ENCODE measurements at regions not wholly inside any gene's neighbourhood (a gene's known extent, or its start where the extent isn't known, plus 50 kb on each side); places are given as distances from the start of the nearest gene placed in this dataset.

DNA sequence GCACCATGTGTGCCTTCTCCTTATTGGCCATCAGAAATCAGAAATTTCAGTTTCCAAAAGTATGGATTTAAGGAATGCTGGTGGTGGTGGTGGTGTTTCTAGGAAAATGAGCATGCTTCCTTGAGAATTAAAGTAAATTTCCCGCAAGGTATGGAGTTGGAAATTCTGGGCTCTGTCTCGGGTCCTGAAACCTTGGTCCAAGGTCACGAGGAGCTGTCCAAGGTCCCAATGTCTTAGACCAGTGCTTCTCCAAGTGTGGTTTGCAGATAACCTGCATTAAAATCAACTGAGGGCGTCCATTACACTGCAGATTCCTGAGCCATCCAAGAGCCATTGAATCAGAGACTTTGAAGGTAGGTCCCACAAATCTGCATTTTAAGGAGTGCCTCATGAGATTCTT, 210.9 kb upstream of the PKDCC start:
- ChIA-PET CTCF (interaction anchor here (1.0 to 3.7 kb wide), 3 partner anchors 8 to 250 kb away, joined by 3 to 26 read pairs (median 8); no protein-coding TSS in a partner anchor), POLR2A (no interaction called here)
- no peak for DNase-seq (ENCODE audit: extremely low spot score)
- TF ChIP-seq, protein P1, sequence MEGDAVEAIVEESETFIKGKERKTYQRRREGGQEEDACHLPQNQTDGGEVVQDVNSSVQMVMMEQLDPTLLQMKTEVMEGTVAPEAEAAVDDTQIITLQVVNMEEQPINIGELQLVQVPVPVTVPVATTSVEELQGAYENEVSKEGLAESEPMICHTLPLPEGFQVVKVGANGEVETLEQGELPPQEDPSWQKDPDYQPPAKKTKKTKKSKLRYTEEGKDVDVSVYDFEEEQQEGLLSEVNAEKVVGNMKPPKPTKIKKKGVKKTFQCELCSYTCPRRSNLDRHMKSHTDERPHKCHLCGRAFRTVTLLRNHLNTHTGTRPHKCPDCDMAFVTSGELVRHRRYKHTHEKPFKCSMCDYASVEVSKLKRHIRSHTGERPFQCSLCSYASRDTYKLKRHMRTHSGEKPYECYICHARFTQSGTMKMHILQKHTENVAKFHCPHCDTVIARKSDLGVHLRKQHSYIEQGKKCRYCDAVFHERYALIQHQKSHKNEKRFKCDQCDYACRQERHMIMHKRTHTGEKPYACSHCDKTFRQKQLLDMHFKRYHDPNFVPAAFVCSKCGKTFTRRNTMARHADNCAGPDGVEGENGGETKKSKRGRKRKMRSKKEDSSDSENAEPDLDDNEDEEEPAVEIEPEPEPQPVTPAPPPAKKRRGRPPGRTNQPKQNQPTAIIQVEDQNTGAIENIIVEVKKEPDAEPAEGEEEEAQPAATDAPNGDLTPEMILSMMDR (IDR thresholded peaks at IDR 0.05; ENCODE audit: control extremely low read depth, extremely low read depth, low read depth, missing control alignments), result no peak

DNA sequence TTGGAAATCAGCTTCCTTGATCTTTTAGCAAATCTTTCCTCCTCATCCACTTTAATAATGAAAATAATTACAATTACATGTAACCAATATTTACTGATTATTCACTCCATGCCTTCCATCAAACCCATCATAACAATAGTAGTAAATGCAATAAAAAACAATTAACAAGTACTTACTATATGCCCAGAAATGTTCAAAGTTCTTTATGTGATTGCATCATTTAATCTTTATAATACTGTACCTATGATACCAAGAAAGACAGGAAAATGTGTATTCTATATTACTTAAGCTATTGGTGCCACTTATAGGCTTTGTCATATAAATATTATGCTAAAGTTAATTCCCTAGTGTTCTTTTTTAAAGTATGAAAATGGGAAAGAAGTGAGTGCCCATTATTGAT, 210.2 kb upstream of the PKDCC start:
- ChIA-PET CTCF (interaction anchor here (3.7 kb wide), 1 partner anchor 249 kb away, joined by 26 read pairs; no protein-coding TSS in a partner anchor), POLR2A (no interaction called here)
- TF ChIP-seq, protein P1 (IDR thresholded peaks at IDR 0.05; ENCODE audit: control extremely low read depth, extremely low read depth, low read depth, missing control alignments), result no peak
- no peak for DNase-seq (ENCODE audit: extremely low spot score)

DNA sequence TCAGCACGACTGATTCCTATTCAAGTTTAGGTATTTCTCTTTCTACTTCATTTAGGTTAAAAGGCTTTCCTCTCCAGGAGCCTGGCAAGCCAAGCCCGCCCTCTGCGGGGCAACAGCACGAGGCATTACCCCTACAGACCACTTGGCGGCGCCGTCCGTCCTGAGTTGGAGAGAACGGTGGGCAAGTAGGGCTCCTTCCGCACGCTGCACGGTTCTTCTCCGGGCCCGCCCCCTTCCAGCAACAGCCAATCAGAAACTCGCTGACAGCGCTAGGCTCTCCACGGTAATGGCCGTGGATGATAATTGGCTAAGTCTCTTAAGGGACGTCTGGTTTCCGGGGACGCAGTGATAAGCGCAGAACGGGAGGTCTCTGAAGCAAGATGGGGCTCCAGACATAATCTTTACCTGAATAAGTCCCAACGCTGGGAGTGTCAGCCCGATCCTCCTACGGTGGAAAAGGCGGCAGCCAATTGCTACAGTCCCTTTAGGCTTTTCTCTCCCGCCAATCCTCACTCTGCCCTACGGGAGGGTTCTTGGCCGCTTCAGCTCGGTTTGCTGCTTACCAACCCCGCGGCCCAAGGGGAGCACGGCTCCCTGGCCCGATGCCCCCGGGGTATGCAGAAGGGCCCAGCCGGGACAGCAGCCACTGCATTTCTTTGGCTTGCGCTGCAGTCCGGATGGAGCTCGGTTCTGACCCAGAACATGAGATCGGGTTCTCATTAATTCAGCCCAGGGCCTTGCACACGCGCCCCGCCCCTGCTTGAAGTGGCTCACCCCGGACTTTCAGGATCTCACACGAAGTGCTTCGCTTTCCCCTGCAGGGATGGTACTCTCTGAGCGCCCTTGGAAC, 206.9 kb upstream of the PKDCC start:
- CTCF ChIA-PET, result interaction anchor here (0.7 to 18.5 kb wide), 18 partner anchors 9 to 272 kb away, joined by 3 to 420 read pairs (median 4); no protein-coding TSS in a partner anchor
- TF ChIP-seq, protein P1 (IDR thresholded peaks at IDR 0.05; ENCODE audit: control extremely low read depth, extremely low read depth, low read depth, missing control alignments), result peak; percentile 99
- POLR2A ChIA-PET, result no interaction called here
- peak; percentile 94 for DNase-seq (ENCODE audit: extremely low spot score)

GRCh38 chr2:41846962-41847361, 200.9 kb upstream of the PKDCC start:
- TF ChIP-seq, protein P1 (IDR thresholded peaks at IDR 0.05; ENCODE audit: control extremely low read depth, extremely low read depth, low read depth, missing control alignments), result no peak
- no peak for DNase-seq (ENCODE audit: extremely low spot score)
- ChIA-PET POLR2A (no interaction called here), CTCF (interaction anchor here (1.3 to 18.5 kb wide), 4 partner anchors 23 to 250 kb away, joined by 3 to 420 read pairs (median 87); no protein-coding TSS in a partner anchor)

DNA sequence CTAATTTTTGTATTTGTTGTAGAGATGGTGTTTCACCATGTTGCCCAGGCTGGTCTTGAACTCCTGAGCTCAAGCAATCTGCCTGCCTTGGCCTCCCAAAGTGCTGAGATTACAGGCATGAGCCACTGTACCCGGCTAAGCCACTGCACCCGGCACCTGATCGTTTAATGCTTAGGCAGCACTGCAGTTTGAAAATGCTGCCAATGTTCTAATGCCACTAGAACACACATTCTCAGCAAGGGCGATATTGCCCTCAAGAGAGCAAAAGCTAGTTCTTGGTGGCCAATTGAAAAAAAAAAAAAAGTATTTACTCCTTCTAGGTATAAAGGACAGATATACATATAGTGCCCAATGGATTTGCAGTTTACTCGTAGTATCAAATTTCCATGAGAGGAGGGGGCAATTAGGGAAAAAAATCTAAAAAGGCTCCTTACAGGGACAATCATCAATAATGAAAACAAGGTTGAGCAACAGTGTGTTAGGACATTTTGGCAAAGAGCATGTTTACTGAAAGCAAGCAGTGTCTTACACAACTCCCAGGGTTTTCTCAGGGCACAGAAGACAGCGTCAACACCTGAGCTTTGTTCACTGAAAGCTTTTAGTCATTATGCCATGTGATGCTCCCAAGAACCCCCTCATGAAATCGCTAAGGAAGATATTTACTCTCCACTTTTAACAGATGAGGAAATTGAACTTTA, 199.9 kb upstream of the PKDCC start:
- POLR2A ChIA-PET, result no interaction called here
- DNase-seq (ENCODE audit: extremely low spot score), result no peak
- CTCF ChIA-PET, result interaction anchor here (1.3 to 18.5 kb wide), 5 partner anchors 10 to 249 kb away, joined by 3 to 420 read pairs (median 6); no protein-coding TSS in a partner anchor

DNA sequence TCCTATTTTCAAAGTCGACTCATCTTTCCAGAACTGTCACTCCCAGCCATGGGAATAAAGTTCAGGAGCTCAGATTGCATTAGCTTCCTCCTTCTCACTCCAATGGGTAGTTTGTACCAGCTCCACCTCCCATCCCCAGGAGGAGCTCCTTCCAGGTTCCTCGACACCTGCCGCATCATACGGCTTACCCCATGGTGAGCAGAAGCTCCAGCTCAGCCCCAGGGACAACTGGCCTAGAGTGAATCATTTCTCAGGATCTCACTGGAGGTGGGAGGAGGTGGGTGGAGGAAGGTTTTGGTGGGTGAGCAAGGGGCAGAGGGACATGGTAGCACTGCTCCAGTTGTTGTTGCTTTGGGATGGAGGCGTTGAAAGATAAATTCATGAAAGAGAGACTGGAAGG, 196.3 kb upstream of the PKDCC start:
- ChIA-PET CTCF (interaction anchor here (0.9 to 18.5 kb wide), 5 partner anchors 10 to 234 kb away, joined by 3 to 420 read pairs (median 20); no protein-coding TSS in a partner anchor), POLR2A (no interaction called here)
- DNase-seq (ENCODE audit: extremely low spot score), result no peak

More for the DNA sequence above, 199.9 kb upstream of the PKDCC start:
- TF ChIP-seq, protein P1 (IDR thresholded peaks at IDR 0.05; ENCODE audit: control extremely low read depth, extremely low read depth, low read depth, missing control alignments), result no peak

More for the DNA sequence above, 196.3 kb upstream of the PKDCC start:
- TF ChIP-seq, protein P1 (IDR thresholded peaks at IDR 0.05; ENCODE audit: control extremely low read depth, extremely low read depth, low read depth, missing control alignments), result no peak

All from GM10248 (cell line).